OCI-LY1 (cell line): ENCODE measurements at regions not wholly inside any gene's neighbourhood (a gene's known extent, or its start where the extent isn't known, plus 50 kb on each side); places are given as distances from the start of the nearest gene placed in this dataset.

Experiments
- H2AFZ ChIP-seq: fragments of 200-600 bp; sonication (generic), shearing (Covaris generic); 2 replicates; pipeline ENCODE4 v1.6.0; 2014; ENCODE audit warnings: antibody characterized with exemption, mild to moderate bottlenecking, low read length
- H3F3A ChIP-seq: fragments of 200-600 bp; sonication (generic), shearing (Covaris generic); 2 replicates; pipeline ENCODE4 v1.6.0; 2014; ENCODE audit warnings: mild to moderate bottlenecking, antibody characterized with exemption, low read length, moderate library complexity; ENCODE audit not compliant: insufficient read depth
- H3K27ac ChIP-seq: fragments of 200-600 bp; sonication (generic); 2 replicates; pipeline ENCODE4 v1.5.1; 2014; ENCODE audit warnings: low read length, mixed run types, mild to moderate bottlenecking, low read depth; ENCODE audit not compliant: poor library complexity, severe bottlenecking
- H3K27me3 ChIP-seq: fragments of 200-600 bp; sonication (generic); 2 replicates; pipeline ENCODE4 v1.6.0; 2014; ENCODE audit warnings: antibody characterized with exemption, mild to moderate bottlenecking, low read length, moderate library complexity; ENCODE audit not compliant: insufficient read depth
- H3K36me3 ChIP-seq: fragments of 200-600 bp; sonication (generic); 2 replicates; pipeline ENCODE4 v1.6.1; 2014; ENCODE audit warnings: mild to moderate bottlenecking, antibody characterized with exemption, low read length, moderate library complexity, mixed read lengths; ENCODE audit not compliant: insufficient read depth
- H3K4me1 ChIP-seq: fragments of 200-600 bp; sonication (generic); 2 replicates; pipeline ENCODE4 v1.5.1; 2014; ENCODE audit warnings: mild to moderate bottlenecking, low read length, moderate library complexity; ENCODE audit not compliant: insufficient read depth, severe bottlenecking
- H3K4me2 ChIP-seq: fragments of 200-600 bp; sonication (generic), shearing (Covaris generic); 2 replicates; pipeline ENCODE4 v1.6.1; 2014; ENCODE audit warnings: low read length
- H3K4me3 ChIP-seq: fragments of 200-600 bp; sonication (generic); 2 replicates; pipeline ENCODE4 v1.5.1; 2014; ENCODE audit warnings: low read length, low read depth, mild to moderate bottlenecking, mixed read lengths; ENCODE audit not compliant: poor library complexity, severe bottlenecking
- H3K79me2 ChIP-seq: fragments of 200-600 bp; shearing (Covaris generic); 2 replicates; pipeline ENCODE4 v1.6.1; 2016; ENCODE audit warnings: mixed run types, low read length, mixed read lengths; ENCODE audit not compliant: insufficient read depth
- H3K9ac ChIP-seq: fragments of 200-600 bp; sonication (generic), shearing (Covaris generic); 2 replicates; pipeline ENCODE4 v1.6.1; 2014; ENCODE audit warnings: mild to moderate bottlenecking, low read length, mixed read lengths
- H3K9me2 ChIP-seq: fragments of 200-600 bp; sonication (generic), shearing (Covaris generic); 2 replicates; pipeline ENCODE4 v1.6.1; 2014; ENCODE audit warnings: low read depth, mild to moderate bottlenecking, low read length, mixed read lengths
- H3K9me3 ChIP-seq: fragments of 200-600 bp; shearing (Covaris generic); 2 replicates; pipeline ENCODE4 v1.6.1; 2014; ENCODE audit warnings: low read length, mixed read lengths
- H4K20me1 ChIP-seq: fragments of 200-600 bp; sonication (generic), shearing (Covaris generic); 2 replicates; pipeline ENCODE4 v1.6.0; 2016; ENCODE audit warnings: mild to moderate bottlenecking, low read length; ENCODE audit not compliant: insufficient read depth
- CTCF ChIP-seq: fragments of 200-600 bp; sonication (generic), shearing (Covaris generic); IDR thresholded peaks from 2 replicates; pipeline ENCODE4 v1.5.1; 2017; ENCODE audit warnings: mild to moderate bottlenecking, antibody characterized with exemption, low read length, moderate library complexity, mixed read lengths
- EZH2 ChIP-seq: fragments of 200-600 bp; sonication (generic), shearing (Covaris generic); IDR thresholded peaks from 2 replicates; pipeline ENCODE4 v1.8.0; 2017; ENCODE audit warnings: borderline replicate concordance, mixed run types, mild to moderate bottlenecking, antibody characterized with exemption, low read length, moderate library complexity, mixed read lengths

- H3F3A ChIP-seq = no peaks in the 10 kb centered on the region
- H3K27me3 ChIP-seq = no peaks in the 10 kb centered on the region
- TF ChIP-seq EZH2 (no peak), CTCF (no peak)
- no peak overlapping the region for H2AFZ ChIP-seq
- no peak overlapping the region for H3K4me2 ChIP-seq
- H3K4me3 ChIP-seq = no peak overlapping the region
- H3K9me2 ChIP-seq = no peaks in the 10 kb centered on the region
- H3K9me3 ChIP-seq = no peaks in the 10 kb centered on the region
- no peak overlapping the region for H3K27ac ChIP-seq
- H3K9ac ChIP-seq = no peak overlapping the region
- H3K4me1 ChIP-seq = no peaks in the 10 kb centered on the region
- H3K36me3 ChIP-seq = no peaks in the 10 kb centered on the region
- H4K20me1 ChIP-seq = no peaks in the 10 kb centered on the region
- no peaks in the 10 kb centered on the region for H3K79me2 ChIP-seq
Observed at GRCh38 chr6:54026652-54027400, 84.4 kb upstream of the MLIP start.

- H3K9ac ChIP-seq = no peak overlapping the region
- H3K4me2 ChIP-seq = no peak overlapping the region
- no peak overlapping the region for H3K27ac ChIP-seq
- H4K20me1 ChIP-seq = no peaks in the 10 kb centered on the region
- no peaks in the 10 kb centered on the region for H3K9me2 ChIP-seq
- no peak for TF ChIP-seq CTCF
- H3K4me1 ChIP-seq = no peaks in the 10 kb centered on the region
- H3K79me2 ChIP-seq = no peaks in the 10 kb centered on the region
- no peak overlapping the region for H2AFZ ChIP-seq
- H3K9me3 ChIP-seq = no peaks in the 10 kb centered on the region
- H3K36me3 ChIP-seq = no peaks in the 10 kb centered on the region
- H3F3A ChIP-seq = no peaks in the 10 kb centered on the region
- H3K27me3 ChIP-seq = 0 out of 2 replicates have a peak, but pooled peaks cover 3% of the 10 kb centered on the region
- H3K4me3 ChIP-seq = no peak overlapping the region
Observed at GRCh38 chr6:54028170-54028569, 83.1 kb upstream of the MLIP start.

GRCh38 chr6:54029187-54029586 is 82.1 kb upstream of the MLIP start:
- Histone ChIP-seq H3K36me3 (no peaks in the 10 kb centered on the region), H3K4me1 (no peaks in the 10 kb centered on the region), H3K79me2 (no peaks in the 10 kb centered on the region), H3K9me2 (no peaks in the 10 kb centered on the region), H3K27me3 (0 out of 2 replicates have a peak, but pooled peaks cover 3% of the 10 kb centered on the region), H3F3A (no peaks in the 10 kb centered on the region), H3K4me3 (no peak overlapping the region), H2AFZ (no peak overlapping the region), H3K9me3 (no peaks in the 10 kb centered on the region), H3K9ac (no peak overlapping the region), H3K27ac (no peak overlapping the region), H3K4me2 (no peak overlapping the region), H4K20me1 (no peaks in the 10 kb centered on the region)
- TF ChIP-seq EZH2 = no peak

- TF ChIP-seq EZH2 = no peak
- TF ChIP-seq CTCF = no peak
- Histone ChIP-seq H3K4me3 (no peak overlapping the region), H4K20me1 (no peaks in the 10 kb centered on the region), H3K27ac (no peak overlapping the region), H3K9me3 (no peaks in the 10 kb centered on the region), H3K79me2 (no peaks in the 10 kb centered on the region), H3K4me2 (no peak overlapping the region), H3K36me3 (no peaks in the 10 kb centered on the region), H3K9ac (no peak overlapping the region), H2AFZ (no peak overlapping the region), H3F3A (no peaks in the 10 kb centered on the region), H3K4me1 (no peaks in the 10 kb centered on the region), H3K27me3 (0 out of 2 replicates have a peak, but pooled peaks cover 3% of the 10 kb centered on the region), H3K9me2 (no peaks in the 10 kb centered on the region)
Observed at GRCh38 chr6:54031169-54031568, 80.1 kb upstream of the MLIP start.
